ENCODE measurements at regions not wholly inside any gene's neighbourhood (a gene's known extent, or its start where the extent isn't known, plus 50 kb on each side); places are given as distances from the start of the nearest gene placed in this dataset.

DNA sequence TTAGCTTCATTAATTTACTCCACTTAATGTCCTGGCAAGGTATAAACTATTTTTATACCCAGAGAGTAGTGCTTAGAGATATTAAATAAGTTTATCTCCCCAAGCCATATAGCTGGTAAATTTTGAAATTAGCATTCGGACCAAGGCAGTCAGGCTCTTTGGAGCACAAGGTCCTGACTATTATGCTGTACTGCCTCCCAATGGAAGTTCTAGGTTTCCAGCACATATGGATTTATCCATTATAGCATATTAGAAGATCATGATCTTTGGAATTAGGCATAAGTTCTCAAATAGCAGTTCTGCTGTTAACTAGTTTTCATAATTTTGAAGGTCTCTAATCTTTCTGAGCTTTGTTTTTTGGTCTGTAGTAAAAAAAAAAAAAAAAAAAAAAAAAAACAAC is 835.3 kb upstream of the EPHA7 start:
- WGBS, 2 donors = 58 to 61% methylated on average over 1 of the region's 1 CpG
- no peak overlapping the region for H3K4me3 ChIP-seq (ENCODE audit: low read depth in 1 of 2, low read length in 2 of 2)
- H3K27me3 ChIP-seq (ENCODE audit: control insufficient read depth in 1 of 2, insufficient read depth in 2 of 2, low read length in 2 of 2) = no peaks in the 10 kb centered on the region
- no peak overlapping the region for H3K27ac ChIP-seq (ENCODE audit: low read depth in 2 of 2, low read length in 1 of 2)
- no peaks in the 10 kb centered on the region for H3K4me1 ChIP-seq (ENCODE audit: control insufficient read depth in 2 of 2, insufficient read depth in 2 of 2, low read length in 1 of 2)
- H3K36me3 ChIP-seq (ENCODE audit: control insufficient read depth in 2 of 2, insufficient read depth in 2 of 2, low read length in 1 of 2) = no peaks in the 10 kb centered on the region
- no peaks in the 10 kb centered on the region for H3K9me3 ChIP-seq (ENCODE audit: control insufficient read depth in 2 of 2, insufficient read depth in 1 of 2, low read depth in 1 of 2, low read length in 1 of 2)

DNA sequence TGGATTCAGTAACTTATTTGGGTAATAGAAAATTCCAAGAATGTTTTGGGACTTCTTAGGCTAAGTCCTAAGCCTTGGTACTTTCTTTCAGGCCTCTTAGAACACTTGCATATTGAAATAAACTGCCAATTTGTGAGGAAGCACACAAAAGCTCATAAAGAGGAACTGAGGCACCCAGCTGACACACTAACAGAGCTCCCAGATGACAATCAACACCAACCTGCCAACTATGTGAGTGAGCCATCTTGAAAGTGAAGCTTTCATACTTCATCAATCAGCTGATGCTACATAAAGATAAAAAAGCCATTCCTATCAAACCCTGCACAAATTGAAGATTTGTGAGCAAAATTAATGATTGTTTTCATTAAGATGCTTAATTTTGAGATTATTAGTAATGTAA is 832.5 kb upstream of the EPHA7 start:
- Histone ChIP-seq H3K4me3 (ENCODE audit: low read depth in 1 of 2, low read length in 2 of 2) (no peak overlapping the region), H3K4me1 (ENCODE audit: control insufficient read depth in 2 of 2, insufficient read depth in 2 of 2, low read length in 1 of 2) (no peaks in the 10 kb centered on the region), H3K27ac (ENCODE audit: low read depth in 2 of 2, low read length in 1 of 2) (no peak overlapping the region), H3K36me3 (ENCODE audit: control insufficient read depth in 2 of 2, insufficient read depth in 2 of 2, low read length in 1 of 2) (no peaks in the 10 kb centered on the region), H3K9me3 (ENCODE audit: control insufficient read depth in 2 of 2, insufficient read depth in 1 of 2, low read depth in 1 of 2, low read length in 1 of 2) (no peaks in the 10 kb centered on the region), H3K27me3 (ENCODE audit: control insufficient read depth in 1 of 2, insufficient read depth in 2 of 2, low read length in 2 of 2) (no peaks in the 10 kb centered on the region)

DNA sequence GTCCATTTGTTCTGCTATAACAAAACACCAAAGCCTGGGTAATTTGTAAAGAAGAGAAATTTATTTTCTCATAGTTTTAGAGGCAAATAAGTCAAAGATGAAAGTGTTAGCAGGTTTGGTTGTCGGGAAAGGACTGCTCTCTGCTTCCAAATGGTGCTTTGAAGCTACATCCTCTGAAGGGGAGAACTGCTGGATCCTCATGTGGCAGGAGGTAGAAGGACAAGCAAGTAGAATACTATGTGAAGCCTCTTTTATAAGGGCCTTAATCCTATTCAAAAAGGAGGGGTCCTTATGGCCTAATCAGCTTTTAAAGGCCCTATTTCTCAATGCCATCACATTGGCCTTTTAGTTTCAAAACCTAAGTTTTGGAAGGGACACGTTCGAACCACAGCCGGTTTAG is 826.0 kb upstream of the EPHA7 start:
- 74 to 85% methylated on average over 4 of the region's 4 CpGs for WGBS, 2 donors

DNA sequence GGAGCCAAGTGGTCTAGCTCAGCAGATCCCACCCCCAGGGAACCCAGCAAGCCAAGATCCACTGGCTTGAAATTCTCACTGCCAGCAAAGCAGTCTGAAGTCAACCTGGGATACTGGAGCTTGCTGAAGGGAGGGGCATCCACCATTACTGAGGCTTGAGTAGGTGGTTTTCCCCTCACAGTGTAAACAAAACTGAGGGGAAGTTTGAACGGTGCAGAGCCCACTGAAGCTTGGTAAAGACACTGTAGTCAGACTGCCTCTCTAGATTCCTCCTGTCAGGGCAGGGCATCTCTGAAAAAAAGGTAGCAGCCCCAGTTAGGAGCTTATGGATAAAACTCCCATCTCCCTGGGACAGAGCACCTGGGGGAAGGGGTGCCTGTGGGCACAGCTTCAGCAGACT is 819.5 kb upstream of the EPHA7 start:
- Histone ChIP-seq H3K4me1 (ENCODE audit: control insufficient read depth in 2 of 2, insufficient read depth in 2 of 2, low read length in 1 of 2) (no peaks in the 10 kb centered on the region), H3K36me3 (ENCODE audit: control insufficient read depth in 2 of 2, insufficient read depth in 2 of 2, low read length in 1 of 2) (no peaks in the 10 kb centered on the region)
- WGBS, 2 donors = 28 to 38% methylated on average over 1 of the region's 1 CpG

More for the DNA sequence above, 826.0 kb upstream of the EPHA7 start:
- Histone ChIP-seq H3K27me3 (ENCODE audit: control insufficient read depth in 1 of 2, insufficient read depth in 2 of 2, low read length in 2 of 2) (no peaks in the 10 kb centered on the region), H3K27ac (ENCODE audit: low read depth in 2 of 2, low read length in 1 of 2) (no peak overlapping the region), H3K9me3 (ENCODE audit: control insufficient read depth in 2 of 2, insufficient read depth in 1 of 2, low read depth in 1 of 2, low read length in 1 of 2) (no peaks in the 10 kb centered on the region), H3K4me3 (ENCODE audit: low read depth in 1 of 2, low read length in 2 of 2) (no peak overlapping the region), H3K36me3 (ENCODE audit: control insufficient read depth in 2 of 2, insufficient read depth in 2 of 2, low read length in 1 of 2) (no peaks in the 10 kb centered on the region), H3K4me1 (ENCODE audit: control insufficient read depth in 2 of 2, insufficient read depth in 2 of 2, low read length in 1 of 2) (no peaks in the 10 kb centered on the region)

DNA sequence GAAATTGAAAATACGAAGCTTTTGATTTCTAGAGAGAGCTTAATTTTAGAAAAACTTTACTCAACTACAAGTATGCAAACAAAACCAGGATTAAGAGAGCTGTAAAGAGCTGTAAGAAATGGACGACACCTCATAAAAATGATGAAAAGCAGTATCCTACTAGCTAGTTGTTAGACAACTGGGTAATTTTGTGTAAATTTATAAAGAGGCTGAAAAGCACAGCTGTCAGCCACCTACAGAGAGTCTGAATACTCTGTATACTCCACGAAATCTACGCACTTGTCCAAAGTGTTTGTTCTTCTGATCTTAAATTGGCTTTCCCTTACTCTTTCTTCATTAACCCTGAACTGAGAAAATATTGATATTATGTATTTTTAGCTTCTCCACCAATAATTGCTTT is 808.4 kb upstream of the EPHA7 start:
- WGBS, 2 donors = 53 to 57% methylated on average over 4 of the region's 4 CpGs
- Histone ChIP-seq H3K36me3 (ENCODE audit: control insufficient read depth in 2 of 2, insufficient read depth in 2 of 2, low read length in 1 of 2) (no peaks in the 10 kb centered on the region), H3K27me3 (ENCODE audit: control insufficient read depth in 1 of 2, insufficient read depth in 2 of 2, low read length in 2 of 2) (no peaks in the 10 kb centered on the region), H3K4me1 (ENCODE audit: control insufficient read depth in 2 of 2, insufficient read depth in 2 of 2, low read length in 1 of 2) (no peaks in the 10 kb centered on the region), H3K27ac (ENCODE audit: low read depth in 2 of 2, low read length in 1 of 2) (no peak overlapping the region), H3K9me3 (ENCODE audit: control insufficient read depth in 2 of 2, insufficient read depth in 1 of 2, low read depth in 1 of 2, low read length in 1 of 2) (no peaks in the 10 kb centered on the region), H3K4me3 (ENCODE audit: low read depth in 1 of 2, low read length in 2 of 2) (no peak overlapping the region)

More for the DNA sequence above, 819.5 kb upstream of the EPHA7 start:
- no peaks in the 10 kb centered on the region for H3K9me3 ChIP-seq (ENCODE audit: control insufficient read depth in 2 of 2, insufficient read depth in 1 of 2, low read depth in 1 of 2, low read length in 1 of 2)
- no peaks in the 10 kb centered on the region for H3K27me3 ChIP-seq (ENCODE audit: control insufficient read depth in 1 of 2, insufficient read depth in 2 of 2, low read length in 2 of 2)
- H3K4me3 ChIP-seq (ENCODE audit: low read depth in 1 of 2, low read length in 2 of 2) = no peak overlapping the region
- no peak overlapping the region for H3K27ac ChIP-seq (ENCODE audit: low read depth in 2 of 2, low read length in 1 of 2)

DNA sequence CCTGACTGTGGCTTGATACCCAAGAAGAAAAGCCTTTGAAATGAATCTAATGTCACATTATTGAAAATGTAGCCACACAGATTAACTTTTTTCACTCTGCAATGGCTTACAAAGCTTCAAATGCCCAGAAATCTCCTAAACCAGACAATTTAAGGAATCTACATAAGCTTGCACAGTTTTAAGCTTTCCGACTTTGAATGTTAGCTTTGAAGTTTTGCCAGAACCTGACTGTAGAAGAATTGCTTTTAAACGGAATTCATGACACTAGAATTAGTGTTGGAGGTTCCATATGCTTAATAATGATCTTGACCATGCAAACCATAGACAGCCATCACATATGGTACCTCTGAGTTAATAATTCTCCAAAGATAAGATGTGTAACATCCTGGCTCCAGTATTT is 798.5 kb upstream of the EPHA7 start:
- Histone ChIP-seq H3K4me1 (ENCODE audit: control insufficient read depth in 2 of 2, insufficient read depth in 2 of 2, low read length in 1 of 2) (no peaks in the 10 kb centered on the region), H3K27ac (ENCODE audit: low read depth in 2 of 2, low read length in 1 of 2) (no peak overlapping the region), H3K36me3 (ENCODE audit: control insufficient read depth in 2 of 2, insufficient read depth in 2 of 2, low read length in 1 of 2) (no peaks in the 10 kb centered on the region), H3K9me3 (ENCODE audit: control insufficient read depth in 2 of 2, insufficient read depth in 1 of 2, low read depth in 1 of 2, low read length in 1 of 2) (peaks cover 0 to 3% of the 10 kb centered on the region in 2 donors), H3K4me3 (ENCODE audit: low read depth in 1 of 2, low read length in 2 of 2) (no peak overlapping the region), H3K27me3 (ENCODE audit: control insufficient read depth in 1 of 2, insufficient read depth in 2 of 2, low read length in 2 of 2) (no peaks in the 10 kb centered on the region)
- WGBS, 2 donors = 17% methylated on average over 2 of the region's 2 CpGs

DNA sequence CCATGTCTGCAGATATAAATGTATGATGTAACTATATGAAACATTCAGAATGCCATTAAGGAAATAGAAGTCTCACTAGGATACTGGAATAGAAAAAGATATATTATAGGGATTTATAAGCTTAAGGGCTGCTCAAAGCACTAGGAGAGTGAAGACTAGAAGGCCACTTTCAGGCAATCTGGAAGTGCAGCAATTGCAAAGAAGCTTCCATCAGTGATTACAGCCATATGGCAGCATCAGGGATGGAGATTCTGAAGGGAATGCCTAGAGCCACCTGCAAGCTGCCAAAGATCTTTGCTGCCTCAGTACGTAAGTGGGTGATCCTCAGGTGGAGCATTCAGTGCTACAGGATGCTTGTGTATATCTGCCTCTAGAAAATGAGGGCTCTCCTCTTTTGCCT is 796.2 kb upstream of the EPHA7 start:
- Histone ChIP-seq H3K9me3 (ENCODE audit: control insufficient read depth in 2 of 2, insufficient read depth in 1 of 2, low read depth in 1 of 2, low read length in 1 of 2) (peaks cover 0 to 3% of the 10 kb centered on the region in 2 donors), H3K4me1 (ENCODE audit: control insufficient read depth in 2 of 2, insufficient read depth in 2 of 2, low read length in 1 of 2) (no peaks in the 10 kb centered on the region), H3K4me3 (ENCODE audit: low read depth in 1 of 2, low read length in 2 of 2) (no peak overlapping the region), H3K27me3 (ENCODE audit: control insufficient read depth in 1 of 2, insufficient read depth in 2 of 2, low read length in 2 of 2) (no peaks in the 10 kb centered on the region), H3K27ac (ENCODE audit: low read depth in 2 of 2, low read length in 1 of 2) (no peak overlapping the region), H3K36me3 (ENCODE audit: control insufficient read depth in 2 of 2, insufficient read depth in 2 of 2, low read length in 1 of 2) (no peaks in the 10 kb centered on the region)
- 83% methylated on average over 1 of the region's 1 CpG for WGBS, 2 donors

DNA sequence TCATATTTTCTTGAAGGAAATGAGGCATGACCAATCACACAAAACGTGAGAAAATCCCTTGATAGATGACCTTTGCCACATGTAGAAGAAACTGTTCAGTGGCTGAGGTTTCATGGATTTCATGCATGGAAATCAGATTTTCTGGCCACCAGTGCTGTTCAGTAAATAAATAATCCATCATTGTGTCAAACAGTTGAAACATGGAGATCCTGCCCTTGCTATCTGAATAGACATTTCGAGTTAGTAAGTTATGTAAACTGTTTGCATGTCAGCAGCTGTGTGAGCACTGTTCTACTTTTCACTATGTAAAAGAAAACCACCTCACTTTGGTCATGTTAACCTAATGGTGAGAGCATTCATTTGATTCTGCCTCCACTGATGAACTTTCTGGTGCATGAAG is 793.9 kb upstream of the EPHA7 start:
- Histone ChIP-seq H3K9me3 (ENCODE audit: control insufficient read depth in 2 of 2, insufficient read depth in 1 of 2, low read depth in 1 of 2, low read length in 1 of 2) (peaks cover 0 to 3% of the 10 kb centered on the region in 2 donors), H3K4me3 (ENCODE audit: low read depth in 1 of 2, low read length in 2 of 2) (no peak overlapping the region), H3K4me1 (ENCODE audit: control insufficient read depth in 2 of 2, insufficient read depth in 2 of 2, low read length in 1 of 2) (no peaks in the 10 kb centered on the region), H3K27me3 (ENCODE audit: control insufficient read depth in 1 of 2, insufficient read depth in 2 of 2, low read length in 2 of 2) (no peaks in the 10 kb centered on the region), H3K36me3 (ENCODE audit: control insufficient read depth in 2 of 2, insufficient read depth in 2 of 2, low read length in 1 of 2) (no peaks in the 10 kb centered on the region), H3K27ac (ENCODE audit: low read depth in 2 of 2, low read length in 1 of 2) (no peak overlapping the region)
- WGBS, 2 donors = 10 to 12% methylated on average over 2 of the region's 2 CpGs

DNA sequence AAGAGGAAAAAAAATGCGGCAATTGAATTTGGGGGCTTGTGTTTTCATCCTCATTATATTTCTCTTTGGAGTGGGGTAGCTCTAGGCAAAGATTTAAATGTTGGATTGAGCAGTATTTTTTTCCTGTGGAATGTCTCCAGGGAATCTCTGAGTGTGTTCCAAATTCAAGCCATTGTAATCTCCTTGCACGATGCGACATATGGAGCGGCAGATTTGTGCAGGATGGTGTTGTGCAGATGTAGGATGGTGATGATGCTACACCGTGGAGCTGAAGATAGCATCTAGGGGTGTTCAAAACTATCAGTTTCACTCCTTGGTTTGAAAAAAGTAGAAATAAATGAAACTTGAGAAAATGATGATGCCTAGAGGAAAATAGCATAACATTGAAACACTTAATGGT is 777.5 kb upstream of the EPHA7 start:
- Histone ChIP-seq H3K36me3 (ENCODE audit: control insufficient read depth in 2 of 2, insufficient read depth in 2 of 2, low read length in 1 of 2) (no peaks in the 10 kb centered on the region), H3K27ac (ENCODE audit: low read depth in 2 of 2, low read length in 1 of 2) (no peak overlapping the region), H3K4me1 (ENCODE audit: control insufficient read depth in 2 of 2, insufficient read depth in 2 of 2, low read length in 1 of 2) (no peaks in the 10 kb centered on the region), H3K9me3 (ENCODE audit: control insufficient read depth in 2 of 2, insufficient read depth in 1 of 2, low read depth in 1 of 2, low read length in 1 of 2) (no peaks in the 10 kb centered on the region), H3K4me3 (ENCODE audit: low read depth in 1 of 2, low read length in 2 of 2) (no peak overlapping the region), H3K27me3 (ENCODE audit: control insufficient read depth in 1 of 2, insufficient read depth in 2 of 2, low read length in 2 of 2) (no peaks in the 10 kb centered on the region)
- 83 to 85% methylated on average over 5 of the region's 5 CpGs for WGBS, 2 donors

DNA sequence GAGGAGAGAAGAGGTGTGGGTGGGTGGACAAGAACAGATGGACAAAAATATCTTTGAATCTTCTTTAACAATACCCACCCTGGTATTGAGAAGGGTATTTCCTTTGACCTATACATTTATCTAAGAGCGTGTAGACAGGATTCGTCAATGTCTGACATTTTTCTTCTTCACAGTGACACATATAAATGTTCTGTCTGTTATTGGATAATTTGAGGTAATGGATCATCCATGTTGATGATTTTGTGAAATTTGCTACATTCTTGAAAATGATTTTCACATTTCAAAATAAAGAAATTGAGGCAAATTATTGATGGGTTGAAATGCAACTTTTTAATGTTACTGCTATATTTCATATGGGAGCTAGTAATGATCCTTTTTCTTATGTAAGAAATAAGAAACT is 770.7 kb upstream of the EPHA7 start:
- no peak overlapping the region for H3K4me3 ChIP-seq (ENCODE audit: low read depth in 1 of 2, low read length in 2 of 2)
- peaks cover 0 to 1% of the 10 kb centered on the region in 2 donors for H3K9me3 ChIP-seq (ENCODE audit: control insufficient read depth in 2 of 2, insufficient read depth in 1 of 2, low read depth in 1 of 2, low read length in 1 of 2)
- H3K4me1 ChIP-seq (ENCODE audit: control insufficient read depth in 2 of 2, insufficient read depth in 2 of 2, low read length in 1 of 2) = no peaks in the 10 kb centered on the region
- no peak overlapping the region for H3K27ac ChIP-seq (ENCODE audit: low read depth in 2 of 2, low read length in 1 of 2)
- no peaks in the 10 kb centered on the region for H3K36me3 ChIP-seq (ENCODE audit: control insufficient read depth in 2 of 2, insufficient read depth in 2 of 2, low read length in 1 of 2)
- 89 to 93% methylated on average over 2 of the region's 2 CpGs for WGBS, 2 donors
- H3K27me3 ChIP-seq (ENCODE audit: control insufficient read depth in 1 of 2, insufficient read depth in 2 of 2, low read length in 2 of 2) = no peaks in the 10 kb centered on the region

All from esophagus (tissue), 2 donors.